ENCODE measurements at regions not wholly inside any gene's neighbourhood (a gene's known extent, or its start where the extent isn't known, plus 50 kb on each side); places are given as distances from the start of the nearest gene placed in this dataset.

DNA sequence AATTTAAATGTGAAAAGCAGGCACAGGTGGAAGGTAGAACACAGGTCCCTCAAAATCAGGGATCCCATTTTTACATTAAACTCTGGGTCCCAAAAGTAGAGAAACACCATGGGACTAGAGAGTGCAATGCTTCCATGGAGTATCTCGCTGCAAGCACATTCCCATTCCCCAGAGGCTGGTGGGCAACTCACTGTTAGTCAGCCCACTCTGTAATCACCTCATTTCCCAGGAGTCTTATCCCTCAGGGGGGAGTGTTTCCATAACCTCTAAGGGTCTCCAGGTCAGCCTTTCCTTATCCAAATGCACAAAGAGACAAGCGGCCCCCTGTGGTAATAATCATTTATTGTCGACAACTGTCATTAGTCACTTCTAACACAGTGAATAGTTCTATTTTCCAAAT, 490.1 kb upstream of the LRRC7 start:
- Histone ChIP-seq H3K9me3 (no peaks in the 10 kb centered on the region), H3K27ac (no peak overlapping the region), H3K4me1 (peaks cover 0 to 17% (median 0%) of the 10 kb centered on the region in 4 donors), H3K27me3 (no peaks in the 10 kb centered on the region), H3K4me3 (no peak overlapping the region), H3K36me3 (no peaks in the 10 kb centered on the region)
- WGBS, 2 donors: 80 to 89% methylated on average over 3 of the region's 3 CpGs
- no peak for TF ChIP-seq EP300 (IDR thresholded peaks at IDR 0.05)
- no peak for TF ChIP-seq CTCF (IDR thresholded peaks at IDR 0.05)
- no peak for TF ChIP-seq POLR2A (IDR thresholded peaks at IDR 0.05)
- no peak for DNase-seq (ENCODE audit: low spot score in 2 of 2)

DNA sequence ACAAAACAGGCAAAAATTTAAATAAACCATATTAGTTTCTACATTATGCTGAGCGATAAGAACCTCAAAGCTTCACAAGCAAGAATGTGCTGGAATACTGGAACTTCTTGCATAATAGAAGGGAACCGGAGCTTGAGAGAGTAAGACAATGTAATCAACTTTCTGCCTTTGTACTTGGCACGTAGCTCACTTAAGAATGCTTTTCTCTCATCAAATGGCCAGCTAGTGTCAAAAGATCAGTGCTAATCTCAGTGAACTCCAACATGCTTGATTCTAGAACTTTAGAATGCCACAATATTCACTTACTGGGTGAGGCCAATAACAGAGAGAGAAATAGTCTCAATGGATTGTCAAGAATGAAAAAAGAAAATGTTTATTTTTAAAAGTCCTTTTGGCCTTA, 486.1 kb upstream of the LRRC7 start:
- Histone ChIP-seq H3K36me3 (no peaks in the 10 kb centered on the region), H3K4me3 (no peak overlapping the region), H3K27ac (no peak overlapping the region), H3K9me3 (no peaks in the 10 kb centered on the region), H3K27me3 (no peaks in the 10 kb centered on the region), H3K4me1 (peaks cover 0 to 18% (median 0%) of the 10 kb centered on the region in 4 donors)
- TF ChIP-seq CTCF (IDR thresholded peaks at IDR 0.05) (no peak), POLR2A (IDR thresholded peaks at IDR 0.05) (no peak), EP300 (IDR thresholded peaks at IDR 0.05) (peak in 1 of 2 donors; percentile 62)
- no peak for DNase-seq (ENCODE audit: low spot score in 2 of 2)
- 33 to 34% methylated on average over 3 of the region's 3 CpGs for WGBS, 2 donors

- 36 to 41% methylated on average over 4 of the region's 4 CpGs for WGBS, 2 donors
- TF ChIP-seq EP300 (IDR thresholded peaks at IDR 0.05): no peak
- TF ChIP-seq CTCF (IDR thresholded peaks at IDR 0.05): no peak
- no peak for TF ChIP-seq POLR2A (IDR thresholded peaks at IDR 0.05)
- no peaks in the 10 kb centered on the region for H3K9me3 ChIP-seq
Measured at GRCh38 chr1:69082312-69082711, 485.4 kb upstream of the LRRC7 start.

GRCh38 chr1:69086148-69086547, 481.6 kb upstream of the LRRC7 start:
- Histone ChIP-seq H3K27ac (no peak overlapping the region), H3K4me3 (no peak overlapping the region), H3K9me3 (peaks cover 0 to 15% (median 0%) of the 10 kb centered on the region in 4 donors), H3K27me3 (no peaks in the 10 kb centered on the region), H3K4me1 (peaks cover 0 to 14% (median 0%) of the 10 kb centered on the region in 4 donors), H3K36me3 (no peaks in the 10 kb centered on the region)
- TF ChIP-seq POLR2A (IDR thresholded peaks at IDR 0.05): no peak
- TF ChIP-seq CTCF (IDR thresholded peaks at IDR 0.05): no peak
- no peak for TF ChIP-seq EP300 (IDR thresholded peaks at IDR 0.05)
- no peak for DNase-seq (ENCODE audit: low spot score in 2 of 2)

More at GRCh38 chr1:69082312-69082711, 485.4 kb upstream of the LRRC7 start:
- Histone ChIP-seq H3K36me3 (no peaks in the 10 kb centered on the region), H3K27me3 (no peaks in the 10 kb centered on the region), H3K4me1 (peaks cover 0 to 18% (median 0%) of the 10 kb centered on the region in 4 donors), H3K27ac (no peak overlapping the region), H3K4me3 (no peak overlapping the region)
- DNase-seq (ENCODE audit: low spot score in 2 of 2): no peak

GRCh38 chr1:69088571-69088970, 479.2 kb upstream of the LRRC7 start:
- Histone ChIP-seq H3K4me3 (no peak overlapping the region), H3K4me1 (no peaks in the 10 kb centered on the region), H3K36me3 (no peaks in the 10 kb centered on the region), H3K9me3 (peaks cover 0 to 19% (median 0%) of the 10 kb centered on the region in 4 donors), H3K27ac (no peak overlapping the region), H3K27me3 (no peaks in the 10 kb centered on the region)
- no peak for DNase-seq (ENCODE audit: low spot score in 2 of 2)
- WGBS, 2 donors: 75 to 84% methylated on average over 1 of the region's 1 CpG
- TF ChIP-seq EP300 (IDR thresholded peaks at IDR 0.05) (no peak), POLR2A (IDR thresholded peaks at IDR 0.05) (no peak), CTCF (IDR thresholded peaks at IDR 0.05) (no peak)
